ENCODE measurements at regions not wholly inside any gene's neighbourhood (a gene's known extent, or its start where the extent isn't known, plus 50 kb on each side); places are given as distances from the start of the nearest gene placed in this dataset.
A peak's percentile ranks its signal among the peaks of the same experiment; 100 is the strongest.

GRCh38 chr21:34200288-34200905 is 127.0 kb downstream of the MRPS6 start:
- no peak for TF ChIP-seq CTCF (IDR thresholded peaks at IDR 0.05; ENCODE audit: insufficient read depth, missing control alignments)
- DNase-seq (ENCODE audit: insufficient read length, low spot score) (no peak), FAIRE-seq (no peak)

- no peak for DNase-seq (ENCODE audit: insufficient read length, low spot score)
- no peak for FAIRE-seq
- TF ChIP-seq CTCF (IDR thresholded peaks at IDR 0.05; ENCODE audit: insufficient read depth, missing control alignments), result no peak
These were observed 127.6 kb downstream of the MRPS6 start for GRCh38 chr21:34201001-34201400.

- TF ChIP-seq CTCF (IDR thresholded peaks at IDR 0.05; ENCODE audit: insufficient read depth, missing control alignments), result no peak
- FAIRE-seq, result no peak
- DNase-seq (ENCODE audit: insufficient read length, low spot score), result peak; percentile 45
These were observed 128.1 kb downstream of the MRPS6 start for GRCh38 chr21:34201481-34201858.

- DNase-seq (ENCODE audit: insufficient read length, low spot score) (no peak), FAIRE-seq (no peak)
- no peak for TF ChIP-seq CTCF (IDR thresholded peaks at IDR 0.05; ENCODE audit: insufficient read depth, missing control alignments)
These were observed 129.4 kb downstream of the MRPS6 start for GRCh38 chr21:34202553-34203372.

- no peak for TF ChIP-seq CTCF (IDR thresholded peaks at IDR 0.05; ENCODE audit: insufficient read depth, missing control alignments)
- FAIRE-seq, result no peak
- no peak for DNase-seq (ENCODE audit: insufficient read length, low spot score)
These were observed 130.6 kb downstream of the MRPS6 start for GRCh38 chr21:34203851-34204420.

- no peak for DNase-seq (ENCODE audit: insufficient read length, low spot score)
- TF ChIP-seq CTCF (IDR thresholded peaks at IDR 0.05; ENCODE audit: insufficient read depth, missing control alignments), result no peak
- no peak for FAIRE-seq
These were observed 131.4 kb downstream of the MRPS6 start for GRCh38 chr21:34204481-34205439.

Measured in D721Med (cell line).